Neural progenitor cell (in vitro differentiated cells): ENCODE measurements at regions not wholly inside any gene's neighbourhood (a gene's known extent, or its start where the extent isn't known, plus 50 kb on each side); places are given as distances from the start of the nearest gene placed in this dataset.

Experiments used
- DNase-seq: peaks from one replicate; pipeline ENCODE4 v3.0.0-alpha.2; 2016; ENCODE audit warnings: low spot score
- H2AFZ ChIP-seq: fragments of 200-600 bp; sonication (generic); replicated peaks from 2 replicates; pipeline ENCODE4 v1.6.1; 2016; ENCODE audit warnings: antibody characterized with exemption
- H3F3A ChIP-seq: fragments of 200-600 bp; sonication (generic); 2 replicates; pipeline ENCODE4 v1.6.1; 2016; ENCODE audit warnings: antibody characterized with exemption, low read depth
- H3K27ac ChIP-seq: fragments of 200-600 bp; sonication (generic); 2 replicates; pipeline ENCODE4 v1.5.1; 2016; ENCODE audit warnings: mild to moderate bottlenecking
- H3K27me3 ChIP-seq: fragments of 200-600 bp; sonication (generic); 2 replicates; pipeline ENCODE4 v1.6.1; 2016; ENCODE audit warnings: mild to moderate bottlenecking, moderate library complexity
- H3K36me3 ChIP-seq: fragments of 200-600 bp; sonication (generic); 2 replicates; pipeline ENCODE4 v1.5.1; 2016
- H3K4me1 ChIP-seq: fragments of 200-600 bp; sonication (generic); 2 replicates; pipeline ENCODE4 v1.6.1; 2016; ENCODE audit warnings: mixed run types
- H3K4me2 ChIP-seq: fragments of 200-600 bp; sonication (generic); 2 replicates; pipeline ENCODE4 v1.6.1; 2016
- H3K4me3 ChIP-seq: fragments of 200-600 bp; sonication (generic); 2 replicates; pipeline ENCODE4 v1.5.1; 2016
- H3K79me2 ChIP-seq: fragments of 200-600 bp; sonication (generic); 2 replicates; pipeline ENCODE4 v1.6.1; 2016; ENCODE audit warnings: low read depth
- H3K9ac ChIP-seq: fragments of 200-600 bp; sonication (generic); 2 replicates; pipeline ENCODE4 v1.6.1; 2016
- H3K9me3 ChIP-seq: fragments of 200-600 bp; sonication (generic); 2 replicates; pipeline ENCODE4 v1.5.1; 2016; ENCODE audit warnings: low read depth
- H4K20me1 ChIP-seq: fragments of 200-600 bp; sonication (generic); 2 replicates; pipeline ENCODE4 v1.6.1; 2016; ENCODE audit warnings: low read depth
- H3K27ac Mint-ChIP-seq: 3 replicates; pipeline ENCODE4 v1.8.0; 2021; ENCODE audit warnings: mixed read lengths
- H3K27me3 Mint-ChIP-seq: 2 replicates; pipeline ENCODE4 v1.8.0; 2022; ENCODE audit warnings: low read depth, mild to moderate bottlenecking, inconsistent platforms, moderate library complexity, mixed read lengths; ENCODE audit not compliant: insufficient read depth
- H3K36me3 Mint-ChIP-seq: 3 replicates; pipeline ENCODE4 v1.8.0; 2021; ENCODE audit warnings: mixed read lengths
- H3K4me1 Mint-ChIP-seq: 3 replicates; pipeline ENCODE4 v1.8.0; 2021; ENCODE audit warnings: mixed read lengths
- H3K4me3 Mint-ChIP-seq: 3 replicates; pipeline ENCODE4 v1.8.0; 2021; ENCODE audit warnings: mild to moderate bottlenecking, moderate library complexity, mixed read lengths
- H3K9me3 Mint-ChIP-seq: 3 replicates; pipeline ENCODE4 v1.8.0; 2020; ENCODE audit warnings: mixed read lengths
- CTCF ChIP-seq: fragments of 200-600 bp; sonication (generic); IDR thresholded peaks from 2 replicates; pipeline ENCODE4 v1.5.1; 2017; ENCODE audit warnings: antibody characterized with exemption, mild to moderate bottlenecking
- EZH2 ChIP-seq: fragments of 200-600 bp; sonication (generic); IDR thresholded peaks from 2 replicates; pipeline ENCODE4 v1.6.1; 2017; ENCODE audit warnings: antibody characterized with exemption, mild to moderate bottlenecking, moderate library complexity
- EZH2phosphoT487 ChIP-seq: fragments of 200-600 bp; sonication (generic); IDR thresholded peaks from 2 replicates; pipeline ENCODE4 v1.6.1; 2017; ENCODE audit warnings: antibody characterized with exemption

GRCh38 chr18:5058768-5059695, 138.0 kb downstream of the AKAIN1 start:
- H3K4me3 Mint-ChIP-seq: no peak overlapping the region
- no peaks in the 10 kb centered on the region for H3K9me3 Mint-ChIP-seq
- Histone ChIP-seq H3K4me1 (no peaks in the 10 kb centered on the region), H3K79me2 (no peaks in the 10 kb centered on the region), H4K20me1 (no peaks in the 10 kb centered on the region), H3K36me3 (no peaks in the 10 kb centered on the region), H3K4me3 (no peak overlapping the region), H3K27ac (no peak overlapping the region), H3K9ac (no peak overlapping the region), H3K4me2 (no peak overlapping the region), H3K27me3 (no peaks in the 10 kb centered on the region), H3K9me3 (no peaks in the 10 kb centered on the region), H2AFZ (no peak overlapping the region), H3F3A (no peaks in the 10 kb centered on the region)
- H3K27ac Mint-ChIP-seq: no peak overlapping the region
- TF ChIP-seq EZH2: no peak
- TF ChIP-seq EZH2phosphoT487: no peak
- no peak for TF ChIP-seq CTCF
- H3K4me1 Mint-ChIP-seq: no peaks in the 10 kb centered on the region
- peaks cover 5% of the 10 kb centered on the region for H3K27me3 Mint-ChIP-seq
- no peaks in the 10 kb centered on the region for H3K36me3 Mint-ChIP-seq
- DNase-seq: no peak

- Histone ChIP-seq H3K27me3 (no peaks in the 10 kb centered on the region), H3K27ac (no peak overlapping the region), H3K9me3 (no peaks in the 10 kb centered on the region), H4K20me1 (no peaks in the 10 kb centered on the region), H3K4me3 (no peak overlapping the region), H3K79me2 (no peaks in the 10 kb centered on the region), H3K4me1 (no peaks in the 10 kb centered on the region), H3K4me2 (no peak overlapping the region), H3K36me3 (no peaks in the 10 kb centered on the region), H3K9ac (no peak overlapping the region), H3F3A (no peaks in the 10 kb centered on the region), H2AFZ (no peak overlapping the region)
- H3K27ac Mint-ChIP-seq: no peak overlapping the region
- no peaks in the 10 kb centered on the region for H3K9me3 Mint-ChIP-seq
- TF ChIP-seq EZH2: no peak
- peak; percentile 89 for TF ChIP-seq CTCF
- H3K4me3 Mint-ChIP-seq: no peak overlapping the region
- peak; percentile 85 for DNase-seq
- H3K4me1 Mint-ChIP-seq: no peaks in the 10 kb centered on the region
- peaks cover 3% of the 10 kb centered on the region for H3K27me3 Mint-ChIP-seq
- H3K36me3 Mint-ChIP-seq: no peaks in the 10 kb centered on the region
Measured at GRCh38 chr18:5057386-5058348, 139.4 kb downstream of the AKAIN1 start.

DNA sequence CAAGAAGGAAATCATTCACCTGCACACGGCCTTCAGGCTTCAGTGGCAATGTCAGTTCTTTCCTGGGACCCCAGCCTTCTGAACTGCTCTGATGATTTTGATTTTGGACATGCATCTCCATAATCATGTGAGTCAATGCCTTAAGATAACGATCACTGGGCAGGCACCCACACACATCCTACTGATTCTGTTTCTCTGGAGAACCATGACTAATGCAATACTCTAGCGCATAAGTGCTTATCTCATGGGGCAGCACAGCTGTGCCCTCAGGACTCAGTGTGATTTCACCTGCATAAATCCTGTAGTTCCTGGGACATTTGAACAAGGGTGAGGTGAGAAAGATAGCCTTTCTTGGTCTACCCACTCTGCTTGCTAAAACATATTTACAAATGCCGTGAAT, 144.6 kb downstream of the AKAIN1 start:
- Mint-ChIP-seq H3K27ac (no peak overlapping the region), H3K9me3 (no peaks in the 10 kb centered on the region), H3K27me3 (peaks cover 5% of the 10 kb centered on the region), H3K4me1 (no peaks in the 10 kb centered on the region), H3K36me3 (no peaks in the 10 kb centered on the region), H3K4me3 (no peak overlapping the region)
- H2AFZ ChIP-seq: no peak overlapping the region
- no peaks in the 10 kb centered on the region for H3K79me2 ChIP-seq
- no peak overlapping the region for H3K9ac ChIP-seq
- H3K9me3 ChIP-seq: no peaks in the 10 kb centered on the region
- H4K20me1 ChIP-seq: no peaks in the 10 kb centered on the region
- no peak overlapping the region for H3K4me2 ChIP-seq
- DNase-seq: no peak
- no peaks in the 10 kb centered on the region for H3K36me3 ChIP-seq
- H3F3A ChIP-seq: no peaks in the 10 kb centered on the region
- no peaks in the 10 kb centered on the region for H3K4me1 ChIP-seq
- TF ChIP-seq EZH2 (no peak), CTCF (no peak), EZH2phosphoT487 (no peak)
- no peak overlapping the region for H3K4me3 ChIP-seq
- H3K27ac ChIP-seq: no peak overlapping the region
- no peaks in the 10 kb centered on the region for H3K27me3 ChIP-seq
